ENCODE measurements at regions not wholly inside any gene's neighbourhood (a gene's known extent, or its start where the extent isn't known, plus 50 kb on each side); places are given as distances from the start of the nearest gene placed in this dataset.
A peak's percentile ranks its signal among the peaks of the same experiment; 100 is the strongest.

DNA sequence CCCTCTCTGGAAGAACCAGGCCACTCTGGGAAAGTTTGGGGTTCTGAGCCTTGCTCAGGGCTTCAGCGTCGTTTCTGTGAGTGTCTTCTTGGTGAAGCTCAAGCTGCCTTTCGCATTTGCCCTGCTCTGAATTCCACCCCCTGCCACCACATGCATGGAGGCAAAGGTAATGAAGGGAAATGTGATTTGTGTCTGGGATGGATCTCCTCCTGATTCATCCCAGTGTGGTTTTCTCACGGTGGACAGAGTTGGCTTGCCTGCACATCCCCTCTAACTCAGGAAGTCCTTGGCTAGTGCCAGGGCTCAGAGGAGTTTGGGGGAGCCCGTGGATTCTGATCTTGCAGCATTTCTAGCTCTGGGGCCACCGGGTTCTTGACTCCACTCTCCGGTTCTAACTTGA lies 173.6 kb upstream of the RAB4A start:
- DNase-seq (ENCODE audit: low spot score), result no peak
- no peak overlapping the region for H3K27ac ChIP-seq
- no peaks in the 10 kb centered on the region for H3K4me1 ChIP-seq
- H3K36me3 ChIP-seq, result no peaks in the 10 kb centered on the region
- TF ChIP-seq, protein P1, sequence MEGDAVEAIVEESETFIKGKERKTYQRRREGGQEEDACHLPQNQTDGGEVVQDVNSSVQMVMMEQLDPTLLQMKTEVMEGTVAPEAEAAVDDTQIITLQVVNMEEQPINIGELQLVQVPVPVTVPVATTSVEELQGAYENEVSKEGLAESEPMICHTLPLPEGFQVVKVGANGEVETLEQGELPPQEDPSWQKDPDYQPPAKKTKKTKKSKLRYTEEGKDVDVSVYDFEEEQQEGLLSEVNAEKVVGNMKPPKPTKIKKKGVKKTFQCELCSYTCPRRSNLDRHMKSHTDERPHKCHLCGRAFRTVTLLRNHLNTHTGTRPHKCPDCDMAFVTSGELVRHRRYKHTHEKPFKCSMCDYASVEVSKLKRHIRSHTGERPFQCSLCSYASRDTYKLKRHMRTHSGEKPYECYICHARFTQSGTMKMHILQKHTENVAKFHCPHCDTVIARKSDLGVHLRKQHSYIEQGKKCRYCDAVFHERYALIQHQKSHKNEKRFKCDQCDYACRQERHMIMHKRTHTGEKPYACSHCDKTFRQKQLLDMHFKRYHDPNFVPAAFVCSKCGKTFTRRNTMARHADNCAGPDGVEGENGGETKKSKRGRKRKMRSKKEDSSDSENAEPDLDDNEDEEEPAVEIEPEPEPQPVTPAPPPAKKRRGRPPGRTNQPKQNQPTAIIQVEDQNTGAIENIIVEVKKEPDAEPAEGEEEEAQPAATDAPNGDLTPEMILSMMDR (IDR thresholded peaks at IDR 0.05), result no peak
- no peaks in the 10 kb centered on the region for H3K27me3 ChIP-seq
- H3K4me3 ChIP-seq, result no peak overlapping the region
- peaks cover 0 to 7% of the 10 kb centered on the region in 2 donors for H3K9me3 ChIP-seq

DNA sequence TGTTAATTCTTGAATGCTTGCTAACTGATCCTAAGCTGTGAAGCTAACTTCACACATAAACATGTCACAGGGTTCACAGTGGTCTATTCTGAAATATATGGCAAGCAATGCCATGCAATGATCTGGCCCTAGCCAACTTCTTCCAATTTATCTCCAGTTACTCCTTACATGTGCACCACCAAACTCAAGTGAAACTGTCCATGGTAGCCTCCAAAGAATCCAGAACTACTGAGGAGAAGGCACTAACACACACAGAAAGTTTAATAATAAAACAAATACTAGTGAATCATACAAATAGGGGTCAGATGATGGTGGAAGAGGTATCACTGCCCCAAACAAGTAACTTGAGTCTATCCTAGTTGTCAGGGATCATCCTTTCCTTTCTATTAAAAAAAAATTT lies 172.6 kb upstream of the RAB4A start:
- Histone ChIP-seq H3K27ac (no peak overlapping the region), H3K9me3 (peaks cover 0 to 7% of the 10 kb centered on the region in 2 donors)
- DNase-seq (ENCODE audit: low spot score), result no peak

DNA sequence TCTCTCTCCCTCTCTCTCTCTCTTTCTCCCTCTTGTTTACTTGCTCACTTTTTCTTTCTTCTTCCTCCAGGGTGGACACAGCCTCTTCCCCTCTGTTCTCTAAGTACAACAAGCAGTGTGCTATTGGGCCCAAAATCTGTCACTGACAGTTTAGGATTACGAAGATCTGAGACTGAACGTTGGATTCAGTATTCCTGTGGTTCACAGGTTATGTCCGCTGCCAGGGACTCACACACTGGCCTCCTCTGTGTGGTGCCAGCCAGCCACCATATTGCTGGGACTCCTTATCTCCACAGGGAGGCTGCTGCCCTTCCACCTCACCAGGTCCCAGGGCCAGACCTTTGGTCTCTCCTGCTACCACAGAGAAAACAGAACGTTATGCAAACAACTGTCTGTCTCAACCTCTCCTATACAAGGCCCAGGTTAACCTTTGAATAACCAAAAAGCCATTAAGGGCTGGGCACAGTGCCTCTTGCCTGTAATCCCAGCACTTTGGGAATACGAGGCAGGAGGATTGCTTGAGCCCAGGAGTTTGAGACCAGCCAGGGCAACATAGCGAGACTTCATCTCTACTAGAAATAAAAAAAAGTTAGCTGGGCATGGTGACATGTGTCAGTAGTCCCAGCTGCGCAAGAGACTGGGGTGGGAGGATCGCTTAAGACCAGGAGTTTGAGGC lies 171.9 kb upstream of the RAB4A start:
- DNase-seq (ENCODE audit: low spot score), result no peak
- H3K9me3 ChIP-seq, result peaks cover 0 to 7% of the 10 kb centered on the region in 2 donors
- no peaks in the 10 kb centered on the region for H3K27me3 ChIP-seq
- H3K4me3 ChIP-seq, result no peak overlapping the region
- no peaks in the 10 kb centered on the region for H3K4me1 ChIP-seq
- H3K27ac ChIP-seq, result no peak overlapping the region
- H3K36me3 ChIP-seq, result no peaks in the 10 kb centered on the region
- TF ChIP-seq, protein P1 (IDR thresholded peaks at IDR 0.05), result no peak

More for the DNA sequence above, 172.6 kb upstream of the RAB4A start:
- no peaks in the 10 kb centered on the region for H3K4me1 ChIP-seq
- no peaks in the 10 kb centered on the region for H3K36me3 ChIP-seq
- no peak overlapping the region for H3K4me3 ChIP-seq
- TF ChIP-seq, protein P1 (IDR thresholded peaks at IDR 0.05), result no peak
- H3K27me3 ChIP-seq, result no peaks in the 10 kb centered on the region

DNA sequence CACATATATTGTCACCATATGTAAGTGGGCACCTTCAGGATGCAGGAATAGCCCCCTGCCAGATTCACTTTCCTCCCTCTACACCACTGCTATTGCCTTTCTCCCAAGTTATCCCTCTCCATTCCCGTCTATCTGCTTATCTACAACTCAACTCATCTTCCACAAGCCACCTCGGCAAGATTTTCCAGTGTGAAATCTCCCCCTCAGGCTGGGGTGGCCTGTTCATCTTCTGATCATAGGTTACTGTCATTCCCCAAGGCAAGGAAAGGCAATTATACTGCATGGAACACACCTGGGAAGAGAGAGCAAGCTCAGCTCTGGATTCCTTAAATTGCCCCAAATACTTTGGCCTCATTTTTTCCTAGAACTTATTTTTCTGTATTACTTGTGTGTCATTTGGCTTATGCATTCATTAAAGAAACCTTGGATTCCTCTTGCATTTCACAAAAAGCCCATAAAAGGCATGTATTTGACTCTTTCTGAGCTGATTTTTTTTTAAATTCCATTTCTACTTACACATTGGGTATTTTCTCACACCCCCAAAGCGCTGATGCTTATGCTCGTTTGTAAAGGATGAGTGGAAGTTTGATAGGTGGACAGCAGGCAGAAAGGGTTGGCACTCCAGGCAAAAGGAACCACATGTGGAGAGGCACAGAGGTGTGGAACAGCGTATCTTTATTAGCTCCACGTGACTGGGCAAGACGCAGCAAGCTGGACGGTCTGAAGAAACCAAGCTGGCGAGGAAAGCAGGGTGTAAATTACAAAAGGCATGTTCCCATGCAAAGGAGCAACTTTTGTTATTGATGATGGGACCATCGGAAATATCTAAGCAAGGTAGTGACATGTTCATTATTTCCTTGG lies 169.7 kb upstream of the RAB4A start:
- TF ChIP-seq, protein P1 (IDR thresholded peaks at IDR 0.05), result no peak
- Histone ChIP-seq H3K4me1 (no peaks in the 10 kb centered on the region), H3K27ac (no peak overlapping the region), H3K27me3 (no peaks in the 10 kb centered on the region), H3K9me3 (peaks cover 0 to 3% of the 10 kb centered on the region in 2 donors), H3K4me3 (no peak overlapping the region), H3K36me3 (no peaks in the 10 kb centered on the region)
- DNase-seq (ENCODE audit: low spot score), result no peak

DNA sequence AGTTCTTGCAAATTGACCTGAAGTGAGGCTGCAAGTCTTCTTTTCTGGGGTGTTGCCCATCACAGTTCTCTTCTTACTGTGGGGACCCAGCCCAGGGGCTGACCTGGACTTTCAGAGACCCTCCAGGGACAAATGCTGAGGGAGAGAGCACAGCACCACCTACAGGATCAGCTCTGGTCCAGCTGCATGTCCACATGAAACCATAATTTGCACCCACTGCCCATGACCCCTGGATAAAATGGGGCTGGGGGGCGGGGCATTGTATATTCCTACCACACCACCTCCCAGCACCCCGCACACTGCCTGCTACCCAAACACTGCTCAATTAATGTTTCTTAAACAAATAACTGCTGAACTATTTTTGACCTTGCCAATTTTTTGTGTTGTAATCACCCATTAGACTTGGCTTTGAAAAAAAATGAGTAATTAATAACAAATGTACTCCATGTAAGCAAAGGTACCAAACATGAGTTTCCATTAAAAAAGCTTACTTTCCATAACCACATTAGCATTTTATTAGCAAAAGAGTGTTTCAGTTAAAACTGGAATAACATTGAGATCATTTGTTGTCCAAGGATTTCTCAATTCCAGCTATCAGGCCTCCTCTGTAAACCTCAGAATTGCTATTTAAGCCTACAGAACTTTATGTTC lies 168.0 kb upstream of the RAB4A start:
- no peaks in the 10 kb centered on the region for H3K4me1 ChIP-seq
- H3K27ac ChIP-seq, result no peak overlapping the region
- no peak overlapping the region for H3K4me3 ChIP-seq
- H3K27me3 ChIP-seq, result no peaks in the 10 kb centered on the region
- peaks cover 0 to 3% of the 10 kb centered on the region in 2 donors for H3K9me3 ChIP-seq
- DNase-seq (ENCODE audit: low spot score), result peak; percentile 51
- no peaks in the 10 kb centered on the region for H3K36me3 ChIP-seq
- TF ChIP-seq, protein P1 (IDR thresholded peaks at IDR 0.05), result peak in 1 of 2 donors; percentile 26
